IPS-NIHi7 (cell line): ENCODE measurements at regions not wholly inside any gene's neighbourhood (a gene's known extent, or its start where the extent isn't known, plus 50 kb on each side); places are given as distances from the start of the nearest gene placed in this dataset.
A peak's percentile ranks its signal among the peaks of the same experiment; 100 is the strongest.
"Not testable (repeated sequence)": the region's sequence is repeated elsewhere in the genome, so short reads cannot be mapped to it uniquely, and the experiment has no call there.

Experiments used
- DNase-seq: peaks from one replicate; pipeline ENCODE4 v3.0.0; 2012; ENCODE audit warnings: mixed read lengths; ENCODE audit errors: extremely low spot score

- DNase-seq = no peak
Measured at GRCh38 chr1:38612951-38613350, 246.6 kb downstream of the RRAGC start.

GRCh38 chr1:38611664-38612211, 247.8 kb downstream of the RRAGC start:
- no peak for DNase-seq

- DNase-seq = no peak
Measured at GRCh38 chr1:38609166-38610025, 250.2 kb downstream of the RRAGC start.

- peak; percentile 90 for DNase-seq
Measured at GRCh38 chr1:38608202-38608864, 251.2 kb downstream of the RRAGC start.

GRCh38 chr1:38607526-38607925, 252.0 kb downstream of the RRAGC start:
- no peak for DNase-seq

- no peak for DNase-seq
Measured at GRCh38 chr1:38605063-38605462, 254.5 kb downstream of the RRAGC start.

- no peak for DNase-seq
Measured at GRCh38 chr1:38603907-38604306, 255.7 kb downstream of the RRAGC start.

- no peak for DNase-seq
Measured at GRCh38 chr1:38600905-38601304, 258.7 kb downstream of the RRAGC start.

GRCh38 chr1:38600286-38600685, 259.3 kb downstream of the RRAGC start:
- DNase-seq = no peak

- DNase-seq = no peak
Measured at GRCh38 chr1:38598118-38598517, 261.5 kb downstream of the RRAGC start.

GRCh38 chr1:38589036-38589435, 270.5 kb downstream of the RRAGC start:
- no peak for DNase-seq

- no peak for DNase-seq
Measured at GRCh38 chr1:38587766-38588165, 271.8 kb downstream of the RRAGC start.

GRCh38 chr1:38586993-38587646, 272.5 kb downstream of the RRAGC start:
- DNase-seq = peak; percentile 91

GRCh38 chr1:38585971-38586370, 273.6 kb downstream of the RRAGC start:
- no peak for DNase-seq

- DNase-seq = no peak
Measured at GRCh38 chr1:38585460-38585859, 274.1 kb downstream of the RRAGC start.

GRCh38 chr1:38584448-38585355, 274.9 kb downstream of the RRAGC start:
- no peak for DNase-seq

- not testable (repeated sequence) for DNase-seq
Measured at GRCh38 chr1:38583287-38583686, 276.3 kb downstream of the RRAGC start.

- DNase-seq = no peak
Measured at GRCh38 chr1:38581396-38581795, 278.2 kb downstream of the RRAGC start.

- DNase-seq = no peak
Measured at GRCh38 chr1:38580594-38580993, 279.0 kb downstream of the RRAGC start.

- no peak for DNase-seq
Measured at GRCh38 chr1:38579056-38579455, 280.5 kb downstream of the RRAGC start.

GRCh38 chr1:38578271-38578951, 281.2 kb downstream of the RRAGC start:
- peak; percentile 61 for DNase-seq
